GM21825 (cell line): ENCODE measurements at regions not wholly inside any gene's neighbourhood (a gene's known extent, or its start where the extent isn't known, plus 50 kb on each side); places are given as distances from the start of the nearest gene placed in this dataset.

ENCODE experiments used
- ATAC-seq: cut with Tn5 transposase; IDR thresholded peaks from one replicate; pipeline ENCODE4 v1.9.1; 2021; ENCODE audit warnings: mild to moderate bottlenecking, moderate library complexity; ENCODE audit not compliant: unreplicated experiment

GRCh38 chr2:222146488-222146887 is 152.3 kb downstream of the PAX3 start:
- no peak for ATAC-seq

DNA sequence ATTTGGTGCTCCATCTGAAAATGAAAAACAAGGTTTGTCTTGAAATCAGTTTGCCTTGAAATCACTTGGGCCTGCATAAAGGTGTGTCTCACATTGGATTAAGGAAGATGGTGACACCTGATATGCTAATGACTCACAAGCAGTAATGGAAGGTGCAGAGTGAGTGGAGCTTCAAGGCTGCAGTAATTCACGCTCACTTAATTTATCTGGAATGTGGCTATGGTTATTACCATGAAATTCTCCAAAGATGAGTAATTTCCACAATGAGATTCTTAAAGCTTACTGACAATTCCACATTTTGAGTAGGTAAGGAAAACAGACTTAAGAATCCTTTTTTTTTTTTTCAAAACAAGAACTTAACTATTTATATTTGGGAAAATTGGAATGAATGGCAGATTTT is 156.8 kb downstream of the PAX3 start:
- ATAC-seq, result no peak

GRCh38 chr2:222136106-222136630 is 162.6 kb downstream of the PAX3 start:
- no peak for ATAC-seq

GRCh38 chr2:222134654-222135053 is 164.1 kb downstream of the PAX3 start:
- ATAC-seq, result no peak

DNA sequence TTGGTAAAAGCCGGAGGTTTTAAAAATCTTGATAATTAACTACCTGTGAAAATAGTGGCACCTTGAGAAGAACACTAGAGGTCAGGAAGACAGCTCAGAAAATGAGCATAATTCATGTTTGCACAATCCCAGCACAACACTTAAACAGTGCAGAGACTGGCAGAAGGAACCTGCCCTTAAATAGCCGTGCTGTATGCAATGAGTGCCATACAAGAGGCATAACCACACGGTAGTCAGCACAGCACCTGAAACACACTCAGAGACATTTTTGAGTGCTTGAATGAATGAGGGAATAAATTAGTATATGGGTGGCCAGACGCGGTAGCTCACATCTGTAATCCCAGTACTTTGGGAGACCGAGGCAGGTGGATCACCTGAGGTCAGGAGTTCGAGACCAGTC is 164.9 kb downstream of the PAX3 start:
- ATAC-seq, result no peak

GRCh38 chr2:222130855-222131254 is 167.9 kb downstream of the PAX3 start:
- no peak for ATAC-seq

GRCh38 chr2:222127660-222128059 is 171.1 kb downstream of the PAX3 start:
- no peak for ATAC-seq

DNA sequence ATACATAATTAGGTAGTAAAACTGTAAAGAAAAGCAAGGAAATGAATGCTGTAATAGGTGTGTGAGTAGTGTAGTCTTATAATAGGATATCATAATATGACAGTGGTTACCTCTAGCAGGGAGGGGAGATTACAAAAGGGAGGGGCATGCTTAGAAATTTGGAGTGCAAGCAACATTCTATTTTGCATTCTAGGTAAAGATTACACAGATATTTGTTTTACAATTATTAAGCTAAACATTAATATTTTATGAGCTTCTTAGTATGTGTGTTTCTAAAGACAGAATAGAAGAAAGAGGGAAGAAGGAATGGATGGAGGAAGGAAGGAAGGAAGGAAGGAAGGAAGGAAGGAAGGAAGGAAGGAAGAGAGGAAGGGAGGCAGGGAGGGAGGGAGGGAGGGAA is 177.9 kb downstream of the PAX3 start:
- ATAC-seq, result no peak

DNA sequence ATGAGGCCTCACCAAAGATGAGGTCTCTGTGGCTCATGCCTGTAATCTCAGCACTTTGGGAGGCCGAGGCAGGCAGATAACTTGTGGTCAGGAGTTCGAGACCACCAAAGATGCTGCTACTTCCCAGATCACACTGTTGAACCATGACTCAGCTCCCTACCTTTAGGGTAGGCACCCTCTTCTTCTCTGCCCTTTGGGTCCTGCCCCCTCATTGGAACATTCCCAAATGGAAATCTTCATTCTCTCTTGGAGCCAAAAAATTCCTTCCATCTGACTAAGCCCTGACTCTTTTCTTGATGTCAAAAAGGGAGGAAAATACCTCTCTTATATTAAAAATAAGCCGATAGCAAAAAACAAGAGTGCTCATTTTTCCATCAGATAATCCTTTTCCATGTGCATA is 183.5 kb downstream of the PAX3 start:
- ATAC-seq, result no peak

- no peak for ATAC-seq
Measured at GRCh38 chr2:222108957-222109585, 189.7 kb downstream of the PAX3 start.

GRCh38 chr2:222108497-222108896 is 190.3 kb downstream of the PAX3 start:
- no peak for ATAC-seq

DNA sequence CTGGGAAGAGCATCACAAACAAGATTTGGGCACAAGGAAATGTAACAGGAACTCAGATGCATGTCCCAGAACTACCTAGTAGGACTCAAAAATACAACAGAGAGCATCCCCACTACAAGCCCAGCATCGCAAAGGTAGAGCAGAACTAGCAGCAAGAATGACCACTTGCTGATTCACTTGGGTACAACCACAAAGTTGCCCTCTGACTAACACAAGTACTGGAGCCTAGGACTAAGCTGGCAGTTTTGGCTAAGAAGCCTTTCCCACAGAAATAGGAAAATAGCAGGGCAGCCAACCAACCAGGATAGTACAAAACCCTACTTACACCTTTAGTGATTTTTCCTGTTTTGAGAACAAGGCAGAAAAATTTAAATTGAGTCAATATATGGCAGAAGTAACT is 193.8 kb downstream of the PAX3 start:
- no peak for ATAC-seq

DNA sequence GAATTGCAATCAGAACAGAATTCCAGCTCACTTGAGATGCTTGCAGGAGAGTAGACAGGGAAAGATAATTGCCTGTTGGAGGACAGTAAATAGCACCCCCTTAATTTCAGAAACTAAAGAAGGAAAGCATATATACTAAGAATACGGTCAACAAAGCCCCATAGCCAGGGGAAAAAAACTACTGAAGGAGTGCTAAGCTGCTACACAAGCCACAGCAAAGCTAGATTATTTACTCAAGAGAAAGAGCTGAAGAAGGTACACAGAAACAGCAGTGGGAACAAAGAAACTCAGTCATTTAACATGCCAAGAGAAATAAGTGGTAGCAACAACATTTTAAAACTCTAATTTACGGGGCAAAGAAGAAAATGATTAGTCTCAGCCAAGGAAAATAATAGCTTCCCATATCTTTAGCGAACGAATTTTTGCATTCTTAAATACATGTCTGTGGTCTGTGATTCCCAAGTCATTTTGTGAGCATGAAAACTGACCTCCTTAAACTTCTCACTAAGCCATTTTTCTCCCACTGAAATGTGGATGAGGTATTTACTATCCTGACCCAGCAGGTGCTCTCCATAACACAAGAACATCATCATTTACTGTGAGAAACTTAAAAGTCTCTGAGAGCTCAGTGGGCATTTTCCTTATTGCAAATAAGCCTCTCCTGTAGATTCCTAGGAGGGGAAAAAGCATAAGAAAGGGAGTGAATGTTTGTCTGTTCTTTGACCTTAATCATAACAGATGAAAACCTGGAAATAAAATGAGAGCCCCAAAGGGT is 196.0 kb downstream of the PAX3 start:
- ATAC-seq, result no peak

GRCh38 chr2:222100704-222101699 is 197.8 kb downstream of the PAX3 start:
- ATAC-seq, result no peak

DNA sequence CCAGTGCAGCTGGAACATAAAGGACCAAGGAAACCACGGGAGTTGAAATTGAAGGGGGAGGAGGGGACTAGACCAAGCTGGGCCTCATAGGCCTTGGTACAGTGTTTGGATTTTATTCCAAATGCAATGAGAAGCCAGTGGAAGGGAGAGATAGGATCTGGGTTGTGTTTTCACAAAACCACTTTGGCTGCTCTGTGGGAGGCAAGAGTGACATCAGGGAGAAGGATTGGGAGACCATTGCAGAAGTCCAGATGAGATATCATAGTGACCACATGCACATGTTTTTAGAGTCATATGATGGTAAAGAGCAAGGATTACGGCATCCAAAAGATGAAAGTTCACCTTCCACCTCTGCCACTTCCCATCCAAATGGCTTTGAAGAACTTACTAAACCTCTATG is 210.2 kb downstream of the PAX3 start:
- ATAC-seq, result no peak

GRCh38 chr2:222087998-222088397 is 210.8 kb downstream of the PAX3 start:
- ATAC-seq, result no peak

- ATAC-seq, result no peak
Measured at GRCh38 chr2:222082201-222082600, 216.6 kb downstream of the PAX3 start.

DNA sequence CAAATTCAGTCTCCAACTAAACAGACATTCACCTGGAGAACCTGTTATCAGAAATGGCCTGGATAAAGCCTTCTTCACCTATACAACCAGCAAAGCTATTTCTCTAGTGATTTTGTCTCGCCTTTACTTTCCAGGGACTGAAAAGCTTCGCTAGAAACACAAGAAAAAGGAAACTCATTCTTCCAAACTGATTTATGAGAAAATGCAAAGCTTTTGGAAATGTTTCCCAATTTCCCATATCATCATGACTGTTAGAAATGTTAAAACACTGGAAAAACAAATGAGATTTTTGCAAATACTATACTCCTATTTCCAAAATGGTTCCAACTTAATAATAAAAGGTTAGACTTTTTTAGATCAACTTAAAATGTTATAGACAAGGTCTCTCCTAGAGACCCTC is 218.7 kb downstream of the PAX3 start:
- ATAC-seq, result no peak

GRCh38 chr2:222076973-222077690 is 221.7 kb downstream of the PAX3 start:
- no peak for ATAC-seq

- ATAC-seq, result no peak
Measured at GRCh38 chr2:222074674-222075073, 224.1 kb downstream of the PAX3 start.

DNA sequence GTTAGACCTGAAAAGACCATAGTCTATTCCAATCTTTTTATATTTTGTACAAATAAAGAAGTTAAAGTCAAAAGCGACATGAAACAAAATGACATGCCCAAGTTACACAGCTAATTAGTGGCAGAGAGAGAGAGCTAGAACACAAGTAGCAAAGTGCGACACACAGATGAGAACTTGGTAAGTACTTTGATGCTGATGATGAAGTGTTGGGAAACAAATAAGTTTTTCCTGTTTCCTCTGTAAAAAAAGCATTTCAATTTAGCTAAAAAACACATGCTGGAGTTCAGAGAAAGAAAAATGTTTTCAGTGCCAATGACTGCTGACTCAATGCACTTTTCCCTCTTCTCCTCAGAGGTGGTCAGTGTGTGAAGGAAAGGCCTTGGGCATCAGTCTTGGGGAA is 226.9 kb downstream of the PAX3 start:
- no peak for ATAC-seq
